H9 (cell line): ENCODE measurements at regions not wholly inside any gene's neighbourhood (a gene's known extent, or its start where the extent isn't known, plus 50 kb on each side); places are given as distances from the start of the nearest gene placed in this dataset.

Source experiments
- DNase-seq: peaks from one replicate; pipeline ENCODE4 v3.0.0-alpha.2; 2017
- H2AFZ ChIP-seq: one replicate; pipeline ENCODE4 v1.6.1; 2013; ENCODE audit warnings: mild to moderate bottlenecking, low read length, control low read depth, moderate library complexity
- H2AK5ac ChIP-seq: 2 replicates; pipeline ENCODE4 v1.6.1; 2013; ENCODE audit warnings: low read length, control low read depth, mixed read lengths; ENCODE audit not compliant: insufficient read length
- H2BK120ac ChIP-seq: one replicate; pipeline ENCODE4 v1.6.1; 2013; ENCODE audit warnings: low read depth, mild to moderate bottlenecking, low read length, control low read depth, inconsistent platforms; ENCODE audit not compliant: poor library complexity, severe bottlenecking
- H2BK12ac ChIP-seq: 2 replicates; pipeline ENCODE4 v1.6.1; 2013; ENCODE audit warnings: low read length, control low read depth, mixed read lengths, low read depth; ENCODE audit not compliant: insufficient read length
- H2BK15ac ChIP-seq: 2 replicates; pipeline ENCODE4 v1.6.1; 2013; ENCODE audit warnings: low read depth, low read length, control low read depth
- H2BK20ac ChIP-seq: one replicate; pipeline ENCODE4 v1.6.1; 2013; ENCODE audit warnings: low read depth, mild to moderate bottlenecking, low read length, control low read depth, inconsistent platforms; ENCODE audit not compliant: poor library complexity, severe bottlenecking
- H2BK5ac ChIP-seq: 2 replicates; pipeline ENCODE4 v1.6.1; 2013; ENCODE audit warnings: low read length, control low read depth, mixed read lengths; ENCODE audit not compliant: insufficient read length
- H3K14ac ChIP-seq: 2 replicates; pipeline ENCODE4 v1.6.1; 2013; ENCODE audit warnings: low read length, control low read depth; ENCODE audit not compliant: insufficient read depth
- H3K18ac ChIP-seq: 2 replicates; pipeline ENCODE4 v1.6.1; 2013; ENCODE audit warnings: low read depth, mild to moderate bottlenecking, mixed read lengths, low read length, control low read depth; ENCODE audit not compliant: insufficient read length
- H3K23ac ChIP-seq: 2 replicates; pipeline ENCODE4 v1.6.1; 2013; ENCODE audit warnings: low read length, control low read depth, mixed read lengths, low read depth; ENCODE audit not compliant: insufficient read length
- H3K23me2 ChIP-seq: 2 replicates; pipeline ENCODE4 v1.6.1; 2013; ENCODE audit warnings: low read depth, mild to moderate bottlenecking, mixed read lengths, low read length, control low read depth; ENCODE audit not compliant: insufficient read length, poor library complexity, severe bottlenecking
- H3K27ac ChIP-seq: 2 replicates; pipeline ENCODE4 v1.5.1; 2013; ENCODE audit warnings: low read length, control low read depth, mixed read lengths, low read depth; ENCODE audit not compliant: insufficient read length
- H3K27me3 ChIP-seq: 2 replicates; pipeline ENCODE4 v1.6.1; 2013; ENCODE audit warnings: low read length, control low read depth, inconsistent platforms; ENCODE audit not compliant: insufficient read depth
- H3K4ac ChIP-seq: 2 replicates; pipeline ENCODE4 v1.6.1; 2013; ENCODE audit warnings: low read depth, mild to moderate bottlenecking, control low read depth, inconsistent platforms, low read length, moderate library complexity
- H3K4me1 ChIP-seq: 2 replicates; pipeline ENCODE4 v1.6.1; 2013; ENCODE audit warnings: low read length, control low read depth, inconsistent platforms; ENCODE audit not compliant: insufficient read depth
- H3K4me2 ChIP-seq: 2 replicates; pipeline ENCODE4 v1.6.1; 2013; ENCODE audit warnings: low read length, control low read depth, mixed read lengths; ENCODE audit not compliant: insufficient read length, insufficient read depth
- H3K56ac ChIP-seq: 2 replicates; pipeline ENCODE4 v1.6.1; 2013; ENCODE audit warnings: low read depth, mild to moderate bottlenecking, mixed read lengths, low read length, control low read depth; ENCODE audit not compliant: insufficient read length
- H3K79me1 ChIP-seq: 2 replicates; pipeline ENCODE4 v1.6.1; 2013; ENCODE audit warnings: low read depth, mild to moderate bottlenecking, moderate library complexity, low read length, control low read depth, inconsistent platforms; ENCODE audit not compliant: insufficient read depth, poor library complexity, severe bottlenecking
- H3K79me2 ChIP-seq: 2 replicates; pipeline ENCODE4 v1.6.1; 2013; ENCODE audit warnings: low read length, control low read depth, inconsistent platforms; ENCODE audit not compliant: insufficient read depth
- H3K9ac ChIP-seq: 2 replicates; pipeline ENCODE4 v1.6.1; 2013; ENCODE audit warnings: low read length, control low read depth, mixed read lengths; ENCODE audit not compliant: insufficient read length; ENCODE audit errors: extremely low read depth
- H3K9me3 ChIP-seq: one replicate; pipeline ENCODE4 v1.6.1; 2013; ENCODE audit warnings: low read depth, low read length, inconsistent platforms; ENCODE audit not compliant: control insufficient read depth
- H3T11ph ChIP-seq: one replicate; pipeline ENCODE4 v1.6.1; 2013; ENCODE audit warnings: mild to moderate bottlenecking, low read length, control low read depth, inconsistent platforms
- H4K20me1 ChIP-seq: one replicate; pipeline ENCODE4 v1.6.1; 2013; ENCODE audit not compliant: control insufficient read depth, insufficient read length, insufficient read depth
- H4K5ac ChIP-seq: 2 replicates; pipeline ENCODE4 v1.6.1; 2013; ENCODE audit warnings: low read depth, mild to moderate bottlenecking, mixed read lengths, low read length, control low read depth; ENCODE audit not compliant: insufficient read length
- H4K8ac ChIP-seq: replicated peaks from 2 replicates; pipeline ENCODE4 v1.6.1; 2013; ENCODE audit warnings: low read length, control low read depth, mixed read lengths, low read depth; ENCODE audit not compliant: insufficient read length
- H4K91ac ChIP-seq: 2 replicates; pipeline ENCODE4 v1.6.1; 2013; ENCODE audit warnings: low read depth, mild to moderate bottlenecking, moderate library complexity, mixed read lengths, low read length, control low read depth; ENCODE audit not compliant: insufficient read length
- H3K27ac Mint-ChIP-seq, 3 experiments: 2 replicates in 2 of 3; 3 replicates in 1 of 3; pipeline ENCODE4 v1.8.0; 2020 to 2021; ENCODE audit warnings: mixed read lengths in 3 of 3, mild to moderate bottlenecking in 1 of 3, moderate library complexity in 1 of 3
- H3K27me3 Mint-ChIP-seq: 2 replicates; pipeline ENCODE4 v1.8.0; 2021; ENCODE audit warnings: low read depth, mild to moderate bottlenecking, moderate library complexity, mixed read lengths
- H3K36me3 Mint-ChIP-seq, 3 experiments: 2 replicates in 2 of 3; 3 replicates in 1 of 3; pipeline ENCODE4 v1.8.0; 2020 to 2021; ENCODE audit warnings: low read depth in 3 of 3, mixed read lengths in 3 of 3; ENCODE audit not compliant: insufficient read depth in 1 of 3
- H3K4me1 Mint-ChIP-seq, 2 experiments: 2 replicates each; pipeline ENCODE4 v1.8.0; 2020; ENCODE audit warnings: mixed read lengths in 2 of 2
- H3K4me3 Mint-ChIP-seq, 2 experiments: 2 replicates in 1 of 2; 3 replicates in 1 of 2; pipeline ENCODE4 v1.8.0; 2020 to 2021; ENCODE audit warnings: mild to moderate bottlenecking in 2 of 2, mixed read lengths in 2 of 2, moderate library complexity in 1 of 2
- H3K9me3 Mint-ChIP-seq, 2 experiments: 2 replicates in 1 of 2; 3 replicates in 1 of 2; pipeline ENCODE4 v1.8.0; 2020; ENCODE audit warnings: mild to moderate bottlenecking in 2 of 2, mixed read lengths in 2 of 2, moderate library complexity in 1 of 2
- CTCF ChIP-seq: fragments of 200-600 bp; sonication (generic); conservative IDR thresholded peaks from 3 replicates; pipeline ENCODE4 v1.8.0; 2021; ENCODE audit warnings: antibody characterized with exemption, mild to moderate bottlenecking
- WGBS: extraction: QIAGEN DNeasy Blood & Tissue Kit; methylation state at CpG from one replicate; pipeline ENCODE4 v1.1.7; 2013; ENCODE audit warnings: missing lambda C conversion rate, low lambda C conversion rate, mixed read lengths; ENCODE audit not compliant: insufficient read length; ENCODE audit errors: extremely low coverage; 5-methylcytosine and 5-hydroxymethylcytosine counted together

- Histone ChIP-seq H4K5ac (no peak overlapping the region), H4K20me1 (no peaks in the 10 kb centered on the region), H3K4me2 (no peak overlapping the region), H3K4ac (no peak overlapping the region), H2BK12ac (no peak overlapping the region), H2AFZ (no peak overlapping the region), H3K23me2 (no peaks in the 10 kb centered on the region), H3K9ac (no peak overlapping the region), H3K27ac (no peak overlapping the region), H3K18ac (no peak overlapping the region), H3K14ac (no peak overlapping the region; the same call in 1 of the 2 replicates), H2BK15ac (no peak overlapping the region), H3K27me3 (no peaks in the 10 kb centered on the region), H4K91ac (no peak overlapping the region), H3K9me3 (peaks cover 14% of the 10 kb centered on the region), H4K8ac (no peak overlapping the region), H3T11ph (no peak overlapping the region), H2BK5ac (no peak overlapping the region), H3K79me2 (no peaks in the 10 kb centered on the region), H2AK5ac (no peak overlapping the region), H3K4me1 (peaks cover 3% of the 10 kb centered on the region; the same call in 1 of the 2 replicates), H2BK20ac (no peak overlapping the region), H3K56ac (no peak overlapping the region), H3K79me1 (no peaks in the 10 kb centered on the region), H3K23ac (no peak overlapping the region), H2BK120ac (no peak overlapping the region)
- TF ChIP-seq CTCF, result no peak
- peaks cover 11 to 16% of the 10 kb centered on the region in 2 experiments for H3K4me1 Mint-ChIP-seq
- no peak overlapping the region for H3K4me3 Mint-ChIP-seq
- H3K27me3 Mint-ChIP-seq, result no peaks in the 10 kb centered on the region
- peaks cover 10 to 14% of the 10 kb centered on the region in 2 experiments; a peak in 3 of 5 replicates for H3K9me3 Mint-ChIP-seq
- H3K36me3 Mint-ChIP-seq, result peaks cover 4 to 13% (median 9%) of the 10 kb centered on the region in 3 experiments; a peak in 6 of 7 replicates
- H3K27ac Mint-ChIP-seq, result no peak overlapping the region
- WGBS, result no CpG with 5 or more reads among the region's 5 CpGs
- DNase-seq, result no peak
Measured at GRCh38 chr21:20645344-20645743, 352.9 kb upstream of the NCAM2 start.
